Tibial artery (tissue), 4 donors: ENCODE measurements at regions not wholly inside any gene's neighbourhood (a gene's known extent, or its start where the extent isn't known, plus 50 kb on each side); places are given as distances from the start of the nearest gene placed in this dataset.
"Not testable (repeated sequence)": the region's sequence is repeated elsewhere in the genome, so short reads cannot be mapped to it uniquely, and the experiment has no call there.

Experiments used
- DNase-seq, 2 donors: peaks; one replicate each; pipeline ENCODE4 v3.0.0-alpha.2; 2019
- H3K27ac ChIP-seq, 2 donors: fragments of 200-600 bp; sonication (generic) in 1 of 2; 1 replicate in 1 of 2; 2 replicates in 1 of 2; pipeline ENCODE4 v1.5.1; 2018 to 2019; ENCODE audit warnings: mild to moderate bottlenecking in 1 of 2
- H3K27me3 ChIP-seq, 2 donors: fragments of 200-600 bp; sonication (generic) in 1 of 2; one replicate each; pipeline versions ENCODE4 v1.5.1 to v1.6.0; 2016 to 2019
- H3K36me3 ChIP-seq, 3 donors: fragments of 200-600 bp; sonication (generic) in 2 of 3; one replicate each; pipeline ENCODE4 v1.5.1; 2016 to 2019; ENCODE audit warnings: mild to moderate bottlenecking in 2 of 3
- H3K4me1 ChIP-seq, 4 donors: fragments of 200-600 bp; sonication (generic) in 2 of 4; 1 replicate in 3 of 4; 2 replicates in 1 of 4; pipeline ENCODE4 v1.5.1; 2016 to 2019
- H3K4me3 ChIP-seq, 2 donors: fragments of 200-600 bp; sonication (generic) in 1 of 2; 1 replicate in 1 of 2; 2 replicates in 1 of 2; pipeline ENCODE4 v1.5.1; 2018 to 2019; ENCODE audit warnings: mild to moderate bottlenecking in 2 of 2
- H3K9me3 ChIP-seq, 3 donors: fragments of 200-600 bp; sonication (generic) in 1 of 3; one replicate each; pipeline ENCODE4 v1.5.1; 2016 to 2019
- CTCF ChIP-seq, 2 experiments: fragments of 200-600 bp in 1 of 2; fragments of 450-650 bp in 1 of 2; IDR thresholded peaks; one replicate each; pipeline ENCODE4 v1.5.1; 2017 to 2019; ENCODE audit warnings: antibody characterized with exemption in 2 of 2, mild to moderate bottlenecking in 1 of 2, moderate library complexity in 1 of 2
- intact Hi-C: fragments of 100-400 bp; cut with DNase I; formaldehyde crosslinking; loops from one replicate; pipeline ENCODE4 v1.15.0; 2023; ENCODE audit warnings: low total_unique reads

- Histone ChIP-seq H3K36me3 (no peaks in the 10 kb centered on the region), H3K27ac (no peak overlapping the region), H3K4me3 (no peak overlapping the region), H3K4me1 (no peaks in the 10 kb centered on the region), H3K9me3 (no peaks in the 10 kb centered on the region), H3K27me3 (no peaks in the 10 kb centered on the region)
- intact Hi-C loops = no loop called here
- no peak for DNase-seq
- TF ChIP-seq CTCF (IDR thresholded peaks at IDR 0.05) = no peak
Observed at GRCh38 chr6:65984089-65984488, 277.1 kb upstream of the EYS start.

GRCh38 chr6:65979120-65979519 is 272.1 kb upstream of the EYS start:
- no peak for DNase-seq
- H3K4me3 ChIP-seq = no peak overlapping the region
- no peaks in the 10 kb centered on the region for H3K4me1 ChIP-seq
- H3K36me3 ChIP-seq = no peaks in the 10 kb centered on the region
- H3K9me3 ChIP-seq = no peaks in the 10 kb centered on the region
- H3K27me3 ChIP-seq = no peaks in the 10 kb centered on the region
- no peak overlapping the region for H3K27ac ChIP-seq
- TF ChIP-seq CTCF (IDR thresholded peaks at IDR 0.05) = no peak
- intact Hi-C loops = no loop called here

- H3K27me3 ChIP-seq, intact Hi-C loops, H3K9me3 ChIP-seq, DNase-seq, H3K27ac ChIP-seq, H3K4me3 ChIP-seq, H3K36me3 ChIP-seq, H3K4me1 ChIP-seq: not testable (repeated sequence)
Observed at GRCh38 chr6:65971252-65971651, 264.2 kb upstream of the EYS start.

- Histone ChIP-seq H3K27ac (no peak overlapping the region), H3K9me3 (no peaks in the 10 kb centered on the region), H3K4me1 (no peaks in the 10 kb centered on the region), H3K36me3 (no peaks in the 10 kb centered on the region), H3K4me3 (no peak overlapping the region), H3K27me3 (no peaks in the 10 kb centered on the region)
- no peak for TF ChIP-seq CTCF (IDR thresholded peaks at IDR 0.05)
- intact Hi-C loops = loop anchor here (10.0 kb wide), 1 partner anchor 1881 kb away; no protein-coding TSS in a partner anchor
- DNase-seq = no peak
Observed at GRCh38 chr6:65964261-65964660, 257.2 kb upstream of the EYS start.

GRCh38 chr6:65955034-65955433 is 248.0 kb upstream of the EYS start:
- no peak for TF ChIP-seq CTCF (IDR thresholded peaks at IDR 0.05)
- Histone ChIP-seq H3K9me3 (no peaks in the 10 kb centered on the region), H3K27me3 (no peaks in the 10 kb centered on the region), H3K36me3 (no peaks in the 10 kb centered on the region), H3K4me1 (no peaks in the 10 kb centered on the region), H3K27ac (no peak overlapping the region), H3K4me3 (no peak overlapping the region)
- intact Hi-C loops = no loop called here
- no peak for DNase-seq

GRCh38 chr6:65948062-65948461 is 241.0 kb upstream of the EYS start:
- H3K27ac ChIP-seq = no peak overlapping the region
- intact Hi-C loops = no loop called here
- H3K4me1 ChIP-seq = peaks cover 0 to 7% (median 0%) of the 10 kb centered on the region in 4 donors
- no peak overlapping the region for H3K4me3 ChIP-seq
- TF ChIP-seq CTCF (IDR thresholded peaks at IDR 0.05) = no peak
- H3K36me3 ChIP-seq = no peaks in the 10 kb centered on the region
- H3K27me3 ChIP-seq = no peaks in the 10 kb centered on the region
- H3K9me3 ChIP-seq = no peaks in the 10 kb centered on the region
- no peak for DNase-seq
